H9 (cell line): ENCODE measurements at regions not wholly inside any gene's neighbourhood (a gene's known extent, or its start where the extent isn't known, plus 50 kb on each side); places are given as distances from the start of the nearest gene placed in this dataset.

Source experiments
- DNase-seq: peaks from one replicate; pipeline ENCODE4 v3.0.0-alpha.2; 2017
- H2AFZ ChIP-seq: one replicate; pipeline ENCODE4 v1.6.1; 2013; ENCODE audit warnings: mild to moderate bottlenecking, low read length, control low read depth, moderate library complexity
- H2AK5ac ChIP-seq: 2 replicates; pipeline ENCODE4 v1.6.1; 2013; ENCODE audit warnings: low read length, control low read depth, mixed read lengths; ENCODE audit not compliant: insufficient read length
- H2BK120ac ChIP-seq: one replicate; pipeline ENCODE4 v1.6.1; 2013; ENCODE audit warnings: low read depth, mild to moderate bottlenecking, low read length, control low read depth, inconsistent platforms; ENCODE audit not compliant: poor library complexity, severe bottlenecking
- H2BK12ac ChIP-seq: 2 replicates; pipeline ENCODE4 v1.6.1; 2013; ENCODE audit warnings: low read length, control low read depth, mixed read lengths, low read depth; ENCODE audit not compliant: insufficient read length
- H2BK15ac ChIP-seq: 2 replicates; pipeline ENCODE4 v1.6.1; 2013; ENCODE audit warnings: low read depth, low read length, control low read depth
- H2BK20ac ChIP-seq: one replicate; pipeline ENCODE4 v1.6.1; 2013; ENCODE audit warnings: low read depth, mild to moderate bottlenecking, low read length, control low read depth, inconsistent platforms; ENCODE audit not compliant: poor library complexity, severe bottlenecking
- H2BK5ac ChIP-seq: 2 replicates; pipeline ENCODE4 v1.6.1; 2013; ENCODE audit warnings: low read length, control low read depth, mixed read lengths; ENCODE audit not compliant: insufficient read length
- H3K14ac ChIP-seq: 2 replicates; pipeline ENCODE4 v1.6.1; 2013; ENCODE audit warnings: low read length, control low read depth; ENCODE audit not compliant: insufficient read depth
- H3K18ac ChIP-seq: 2 replicates; pipeline ENCODE4 v1.6.1; 2013; ENCODE audit warnings: low read depth, mild to moderate bottlenecking, mixed read lengths, low read length, control low read depth; ENCODE audit not compliant: insufficient read length
- H3K23ac ChIP-seq: 2 replicates; pipeline ENCODE4 v1.6.1; 2013; ENCODE audit warnings: low read length, control low read depth, mixed read lengths, low read depth; ENCODE audit not compliant: insufficient read length
- H3K23me2 ChIP-seq: 2 replicates; pipeline ENCODE4 v1.6.1; 2013; ENCODE audit warnings: low read depth, mild to moderate bottlenecking, mixed read lengths, low read length, control low read depth; ENCODE audit not compliant: insufficient read length, poor library complexity, severe bottlenecking
- H3K27ac ChIP-seq: 2 replicates; pipeline ENCODE4 v1.5.1; 2013; ENCODE audit warnings: low read length, control low read depth, mixed read lengths, low read depth; ENCODE audit not compliant: insufficient read length
- H3K27me3 ChIP-seq: 2 replicates; pipeline ENCODE4 v1.6.1; 2013; ENCODE audit warnings: low read length, control low read depth, inconsistent platforms; ENCODE audit not compliant: insufficient read depth
- H3K4ac ChIP-seq: 2 replicates; pipeline ENCODE4 v1.6.1; 2013; ENCODE audit warnings: low read depth, mild to moderate bottlenecking, control low read depth, inconsistent platforms, low read length, moderate library complexity
- H3K4me1 ChIP-seq: 2 replicates; pipeline ENCODE4 v1.6.1; 2013; ENCODE audit warnings: low read length, control low read depth, inconsistent platforms; ENCODE audit not compliant: insufficient read depth
- H3K4me2 ChIP-seq: 2 replicates; pipeline ENCODE4 v1.6.1; 2013; ENCODE audit warnings: low read length, control low read depth, mixed read lengths; ENCODE audit not compliant: insufficient read length, insufficient read depth
- H3K56ac ChIP-seq: 2 replicates; pipeline ENCODE4 v1.6.1; 2013; ENCODE audit warnings: low read depth, mild to moderate bottlenecking, mixed read lengths, low read length, control low read depth; ENCODE audit not compliant: insufficient read length
- H3K79me1 ChIP-seq: 2 replicates; pipeline ENCODE4 v1.6.1; 2013; ENCODE audit warnings: low read depth, mild to moderate bottlenecking, moderate library complexity, low read length, control low read depth, inconsistent platforms; ENCODE audit not compliant: insufficient read depth, poor library complexity, severe bottlenecking
- H3K79me2 ChIP-seq: 2 replicates; pipeline ENCODE4 v1.6.1; 2013; ENCODE audit warnings: low read length, control low read depth, inconsistent platforms; ENCODE audit not compliant: insufficient read depth
- H3K9ac ChIP-seq: 2 replicates; pipeline ENCODE4 v1.6.1; 2013; ENCODE audit warnings: low read length, control low read depth, mixed read lengths; ENCODE audit not compliant: insufficient read length; ENCODE audit errors: extremely low read depth
- H3K9me3 ChIP-seq: one replicate; pipeline ENCODE4 v1.6.1; 2013; ENCODE audit warnings: low read depth, low read length, inconsistent platforms; ENCODE audit not compliant: control insufficient read depth
- H3T11ph ChIP-seq: one replicate; pipeline ENCODE4 v1.6.1; 2013; ENCODE audit warnings: mild to moderate bottlenecking, low read length, control low read depth, inconsistent platforms
- H4K20me1 ChIP-seq: one replicate; pipeline ENCODE4 v1.6.1; 2013; ENCODE audit not compliant: control insufficient read depth, insufficient read length, insufficient read depth
- H4K5ac ChIP-seq: 2 replicates; pipeline ENCODE4 v1.6.1; 2013; ENCODE audit warnings: low read depth, mild to moderate bottlenecking, mixed read lengths, low read length, control low read depth; ENCODE audit not compliant: insufficient read length
- H4K8ac ChIP-seq: replicated peaks from 2 replicates; pipeline ENCODE4 v1.6.1; 2013; ENCODE audit warnings: low read length, control low read depth, mixed read lengths, low read depth; ENCODE audit not compliant: insufficient read length
- H4K91ac ChIP-seq: 2 replicates; pipeline ENCODE4 v1.6.1; 2013; ENCODE audit warnings: low read depth, mild to moderate bottlenecking, moderate library complexity, mixed read lengths, low read length, control low read depth; ENCODE audit not compliant: insufficient read length
- H3K27ac Mint-ChIP-seq, 3 experiments: 2 replicates in 2 of 3; 3 replicates in 1 of 3; pipeline ENCODE4 v1.8.0; 2020 to 2021; ENCODE audit warnings: mixed read lengths in 3 of 3, mild to moderate bottlenecking in 1 of 3, moderate library complexity in 1 of 3
- H3K27me3 Mint-ChIP-seq: 2 replicates; pipeline ENCODE4 v1.8.0; 2021; ENCODE audit warnings: low read depth, mild to moderate bottlenecking, moderate library complexity, mixed read lengths
- H3K36me3 Mint-ChIP-seq, 3 experiments: 2 replicates in 2 of 3; 3 replicates in 1 of 3; pipeline ENCODE4 v1.8.0; 2020 to 2021; ENCODE audit warnings: low read depth in 3 of 3, mixed read lengths in 3 of 3; ENCODE audit not compliant: insufficient read depth in 1 of 3
- H3K4me1 Mint-ChIP-seq, 2 experiments: 2 replicates each; pipeline ENCODE4 v1.8.0; 2020; ENCODE audit warnings: mixed read lengths in 2 of 2
- H3K4me3 Mint-ChIP-seq, 2 experiments: 2 replicates in 1 of 2; 3 replicates in 1 of 2; pipeline ENCODE4 v1.8.0; 2020 to 2021; ENCODE audit warnings: mild to moderate bottlenecking in 2 of 2, mixed read lengths in 2 of 2, moderate library complexity in 1 of 2
- H3K9me3 Mint-ChIP-seq, 2 experiments: 2 replicates in 1 of 2; 3 replicates in 1 of 2; pipeline ENCODE4 v1.8.0; 2020; ENCODE audit warnings: mild to moderate bottlenecking in 2 of 2, mixed read lengths in 2 of 2, moderate library complexity in 1 of 2
- CTCF ChIP-seq: fragments of 200-600 bp; sonication (generic); conservative IDR thresholded peaks from 3 replicates; pipeline ENCODE4 v1.8.0; 2021; ENCODE audit warnings: antibody characterized with exemption, mild to moderate bottlenecking
- WGBS: extraction: QIAGEN DNeasy Blood & Tissue Kit; methylation state at CpG from one replicate; pipeline ENCODE4 v1.1.7; 2013; ENCODE audit warnings: missing lambda C conversion rate, low lambda C conversion rate, mixed read lengths; ENCODE audit not compliant: insufficient read length; ENCODE audit errors: extremely low coverage; 5-methylcytosine and 5-hydroxymethylcytosine counted together

- TF ChIP-seq CTCF, result no peak
- H3K27me3 ChIP-seq, result no peaks in the 10 kb centered on the region
- no CpG with 5 or more reads among the region's 1 CpG for WGBS
- H2AK5ac ChIP-seq, result no peak overlapping the region
- no peak overlapping the region for H3K4me2 ChIP-seq
- no peak overlapping the region for H3K14ac ChIP-seq
- no peak overlapping the region for H4K8ac ChIP-seq
- H2BK12ac ChIP-seq, result no peak overlapping the region
- H3K79me2 ChIP-seq, result no peaks in the 10 kb centered on the region
- H3K23me2 ChIP-seq, result no peaks in the 10 kb centered on the region
- Mint-ChIP-seq H3K4me3 (no peak overlapping the region), H3K27ac (no peak overlapping the region; a peak in 1 of 7 replicates), H3K9me3 (no peaks in the 10 kb centered on the region), H3K4me1 (no peaks in the 10 kb centered on the region), H3K36me3 (no peaks in the 10 kb centered on the region; a peak in 1 of 7 replicates), H3K27me3 (no peaks in the 10 kb centered on the region)
- no peak overlapping the region for H4K5ac ChIP-seq
- no peaks in the 10 kb centered on the region for H3K79me1 ChIP-seq
- H3K27ac ChIP-seq, result no peak overlapping the region
- no peak overlapping the region for H2AFZ ChIP-seq
- H2BK120ac ChIP-seq, result no peak overlapping the region
- H3K9me3 ChIP-seq, result no peaks in the 10 kb centered on the region
- H3K18ac ChIP-seq, result no peak overlapping the region
- H4K91ac ChIP-seq, result no peak overlapping the region
- no peak overlapping the region for H2BK5ac ChIP-seq
- H3K23ac ChIP-seq, result no peak overlapping the region
- H2BK20ac ChIP-seq, result no peak overlapping the region
- no peaks in the 10 kb centered on the region for H4K20me1 ChIP-seq
- no peak overlapping the region for H3K56ac ChIP-seq
- H3K9ac ChIP-seq, result no peak overlapping the region
- DNase-seq, result no peak
- H3K4me1 ChIP-seq, result no peaks in the 10 kb centered on the region
- no peak overlapping the region for H3K4ac ChIP-seq
- H2BK15ac ChIP-seq, result no peak overlapping the region
- H3T11ph ChIP-seq, result no peak overlapping the region
These were observed 240.6 kb upstream of the NAALADL2 start for GRCh38 chr3:174618368-174619080.
